ENCODE measurements at regions not wholly inside any gene's neighbourhood (a gene's known extent, or its start where the extent isn't known, plus 50 kb on each side); places are given as distances from the start of the nearest gene placed in this dataset.
"Not testable (repeated sequence)": the region's sequence is repeated elsewhere in the genome, so short reads cannot be mapped to it uniquely, and the experiment has no call there.

DNA sequence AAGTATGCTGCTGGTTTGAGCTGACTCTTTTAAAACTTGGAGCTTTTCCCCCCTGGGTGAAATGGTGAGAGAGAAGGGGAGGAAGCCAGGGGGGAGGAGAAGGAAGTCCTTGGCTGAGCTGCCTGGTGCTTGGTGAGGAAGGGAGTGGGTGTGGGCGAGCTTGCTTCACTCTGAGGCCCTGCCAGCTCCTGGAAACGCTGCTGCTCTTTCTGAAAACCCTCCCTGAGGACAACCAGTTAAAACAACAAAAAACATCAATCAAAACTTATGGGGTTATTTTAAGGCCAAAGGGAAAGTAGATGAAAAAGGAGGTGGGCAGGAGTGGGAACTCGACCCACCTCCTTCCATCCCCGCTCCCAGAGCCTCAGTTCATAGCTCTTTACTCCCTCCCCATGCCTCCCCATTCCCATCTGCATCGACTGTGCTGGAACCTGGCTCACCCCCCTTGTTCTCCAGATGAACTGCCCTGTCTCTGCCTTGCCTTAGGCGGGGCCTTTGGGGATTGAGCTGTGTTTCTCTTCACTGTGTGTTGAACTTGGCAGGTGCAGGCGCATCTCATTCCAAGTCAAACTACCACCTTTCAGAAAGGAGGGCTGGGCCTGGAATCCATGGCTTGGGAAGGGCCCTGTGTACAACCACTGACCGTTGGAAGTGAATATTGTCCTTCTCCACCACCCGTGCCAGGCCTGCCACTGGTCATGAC is 166.1 kb downstream of the ZNF621 start:
- ChIA-PET CTCF (interaction anchor here (0.8 to 1.4 kb wide), 2 partner anchors 106 to 111 kb away, joined by 3 read pairs; no protein-coding TSS in a partner anchor), POLR2A (no interaction called here)
- peaks cover 20% of the 10 kb centered on the region for H3K27me3 Mint-ChIP-seq
- DNase-seq, result no peak
- no peaks in the 10 kb centered on the region for H3K9me3 Mint-ChIP-seq
- H3K36me3 Mint-ChIP-seq (ENCODE audit: low read depth), result no peaks in the 10 kb centered on the region
- H3K4me1 Mint-ChIP-seq, result peaks cover 2% of the 10 kb centered on the region
- no peak overlapping the region for H3K4me3 Mint-ChIP-seq
- H3K27ac Mint-ChIP-seq, result no peak overlapping the region

DNA sequence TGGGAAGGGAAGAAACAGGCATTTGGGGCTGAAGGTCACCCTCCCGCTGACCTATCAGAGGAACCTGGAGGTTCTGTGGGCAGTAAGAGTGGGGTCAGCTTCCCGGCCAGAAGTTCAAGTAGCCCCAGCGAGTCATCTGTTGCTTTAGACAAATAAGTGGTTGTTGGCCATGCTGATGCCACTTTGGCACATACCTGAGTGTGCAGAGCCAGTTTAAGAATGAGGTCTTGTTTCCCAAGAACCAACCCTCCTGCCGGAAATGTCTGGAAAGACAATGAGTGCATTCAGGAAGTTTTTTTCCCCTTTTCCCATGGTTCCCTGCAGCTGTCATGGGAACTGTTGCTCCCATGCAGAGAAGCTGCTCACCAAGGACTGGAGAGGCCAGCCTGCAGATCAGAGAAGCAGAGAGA is 166.7 kb downstream of the ZNF621 start:
- Mint-ChIP-seq H3K4me3 (no peak overlapping the region), H3K4me1 (peaks cover 2% of the 10 kb centered on the region), H3K27me3 (peaks cover 21% of the 10 kb centered on the region), H3K9me3 (no peaks in the 10 kb centered on the region), H3K36me3 (ENCODE audit: low read depth) (no peaks in the 10 kb centered on the region), H3K27ac (no peak overlapping the region)
- ChIA-PET POLR2A (no interaction called here), CTCF (interaction anchor here (1.4 kb wide), 1 partner anchor 107 kb away, joined by 3 read pairs; no protein-coding TSS in a partner anchor)
- no peak for DNase-seq

DNA sequence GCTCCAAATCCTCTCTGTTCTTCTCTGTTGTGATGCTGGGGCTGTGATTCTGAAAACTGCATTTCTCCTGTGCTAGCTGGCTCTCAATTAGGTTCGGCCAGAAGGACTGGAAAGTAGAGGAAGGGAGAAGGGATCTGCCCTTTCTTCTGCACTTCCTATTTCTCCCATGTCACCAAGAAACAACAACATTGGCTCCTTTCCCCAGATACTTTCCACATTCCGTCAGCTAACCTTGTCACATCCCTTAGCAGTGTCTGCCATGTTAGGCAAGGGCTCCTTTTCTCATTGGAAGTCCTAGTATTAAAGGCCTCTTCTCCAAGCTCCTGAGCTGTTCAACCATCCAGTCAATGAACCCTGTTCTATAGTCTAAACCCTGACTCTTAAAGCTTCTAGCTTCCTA is 171.1 kb downstream of the ZNF621 start:
- Mint-ChIP-seq H3K4me3 (no peak overlapping the region), H3K27me3 (peaks cover 18% of the 10 kb centered on the region), H3K27ac (no peak overlapping the region), H3K9me3 (no peaks in the 10 kb centered on the region), H3K36me3 (ENCODE audit: low read depth) (no peaks in the 10 kb centered on the region), H3K4me1 (peaks cover 2% of the 10 kb centered on the region)
- DNase-seq, result no peak
- ChIA-PET CTCF (no interaction called here), POLR2A (no interaction called here)

DNA sequence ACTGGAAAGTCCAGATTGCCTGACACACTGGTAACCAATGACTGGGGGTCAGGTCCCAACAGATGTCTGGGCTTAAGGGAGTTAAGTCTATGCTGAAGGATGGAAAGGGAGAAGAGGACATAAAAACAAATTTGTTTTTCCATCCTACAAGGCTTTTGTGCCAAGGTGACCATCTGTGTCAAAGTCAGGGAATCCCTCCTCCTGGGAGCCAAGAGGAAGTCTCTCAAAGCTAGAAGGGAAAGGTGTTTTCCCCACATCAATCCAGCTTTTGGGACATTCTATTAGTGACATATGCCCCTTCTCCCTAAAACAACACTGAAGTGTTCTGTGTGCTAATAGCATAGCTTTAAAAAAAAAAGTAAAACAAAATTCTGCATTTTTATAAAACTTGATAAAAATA is 173.9 kb downstream of the ZNF621 start:
- DNase-seq; CTCF ChIA-PET; H3K9me3 Mint-ChIP-seq; H3K27me3 Mint-ChIP-seq; H3K4me3 Mint-ChIP-seq; POLR2A ChIA-PET; H3K4me1 Mint-ChIP-seq; H3K27ac Mint-ChIP-seq; H3K36me3 Mint-ChIP-seq (ENCODE audit: low read depth): not testable (repeated sequence)

DNA sequence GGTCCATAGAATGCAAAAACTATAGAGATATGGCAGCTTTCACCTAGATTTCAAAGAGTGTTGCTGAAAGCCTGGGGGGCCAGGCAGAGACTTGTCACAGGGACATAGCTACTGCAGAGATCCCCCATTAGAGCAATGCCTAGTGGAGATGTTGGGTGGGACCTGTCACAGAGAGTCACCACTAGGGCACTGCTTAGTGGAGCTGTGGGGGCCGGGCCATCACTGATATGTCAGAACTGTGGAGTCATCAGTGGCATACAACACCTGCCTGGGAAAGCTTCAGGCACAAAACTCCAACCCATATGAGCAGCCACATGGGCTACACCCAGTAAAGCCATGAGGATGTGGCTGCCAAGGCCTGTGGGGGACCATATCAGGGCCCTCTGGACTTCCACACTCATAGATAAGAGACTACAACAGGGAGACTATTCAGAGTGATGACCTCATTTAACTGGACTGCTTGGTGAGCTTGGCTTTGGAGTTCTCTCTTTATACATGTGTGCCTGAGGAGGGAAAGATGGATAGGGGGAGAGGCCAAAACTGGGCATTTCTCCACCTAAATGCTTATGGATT is 176.3 kb downstream of the ZNF621 start:
- ChIA-PET POLR2A (no interaction called here), CTCF (no interaction called here)
- Mint-ChIP-seq H3K27ac (no peak overlapping the region), H3K9me3 (no peaks in the 10 kb centered on the region), H3K27me3 (peaks cover 11% of the 10 kb centered on the region), H3K36me3 (ENCODE audit: low read depth) (no peaks in the 10 kb centered on the region), H3K4me1 (no peaks in the 10 kb centered on the region), H3K4me3 (no peak overlapping the region)
- no peak for DNase-seq

DNA sequence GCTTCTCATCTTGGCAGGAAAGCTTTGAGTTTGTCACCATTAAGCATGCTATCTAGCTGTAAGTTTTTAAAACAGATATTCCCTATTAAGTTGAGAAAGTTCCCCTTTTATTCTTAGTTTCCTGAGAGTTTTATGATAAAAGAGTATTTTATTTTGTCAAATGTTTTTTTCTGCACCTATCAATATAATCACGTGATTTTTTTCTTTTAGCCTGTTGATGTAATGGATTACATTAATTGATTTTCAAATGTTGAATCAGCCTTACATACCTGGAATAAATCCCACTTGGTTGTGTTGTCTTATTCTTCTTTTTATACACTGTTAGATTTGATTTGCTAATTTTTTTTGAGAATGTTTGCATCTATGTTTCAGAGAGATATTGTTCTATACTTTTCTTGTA is 179.5 kb downstream of the ZNF621 start:
- CTCF ChIA-PET, result interaction anchor here (0.8 kb wide), 1 partner anchor 20 kb away, joined by 3 read pairs; no protein-coding TSS in a partner anchor
- Mint-ChIP-seq H3K36me3 (ENCODE audit: low read depth) (no peaks in the 10 kb centered on the region), H3K27me3 (peaks cover 13% of the 10 kb centered on the region), H3K4me1 (no peaks in the 10 kb centered on the region), H3K9me3 (no peaks in the 10 kb centered on the region), H3K4me3 (no peak overlapping the region), H3K27ac (no peak overlapping the region)
- POLR2A ChIA-PET, result no interaction called here
- DNase-seq, result no peak

DNA sequence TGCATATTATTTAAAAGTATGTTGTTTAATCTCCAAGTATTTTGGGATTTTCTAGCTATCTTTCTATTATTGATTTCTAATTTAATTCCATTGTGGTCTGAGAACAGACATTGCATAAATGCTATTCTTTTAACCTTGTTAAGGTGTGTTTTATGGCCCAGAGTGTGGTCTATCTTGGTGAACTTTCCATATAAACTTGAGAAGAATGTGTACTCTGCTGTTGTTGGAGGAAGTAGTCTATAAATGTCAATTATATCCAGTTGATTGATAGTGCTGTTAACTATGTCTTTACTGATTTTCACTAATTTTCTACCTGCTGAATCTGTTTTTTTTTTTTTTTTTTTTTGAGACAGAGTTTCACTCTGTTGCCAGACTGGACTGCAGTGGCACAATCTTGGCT is 180.9 kb downstream of the ZNF621 start:
- DNase-seq, result no peak
- no peaks in the 10 kb centered on the region for H3K9me3 Mint-ChIP-seq
- H3K27ac Mint-ChIP-seq, result no peak overlapping the region
- H3K4me1 Mint-ChIP-seq, result no peaks in the 10 kb centered on the region
- no peaks in the 10 kb centered on the region for H3K36me3 Mint-ChIP-seq (ENCODE audit: low read depth)
- H3K27me3 Mint-ChIP-seq, result peaks cover 13% of the 10 kb centered on the region
- ChIA-PET POLR2A (no interaction called here), CTCF (interaction anchor here (0.8 kb wide), 1 partner anchor 125 kb away, joined by 5 read pairs; no protein-coding TSS in a partner anchor)
- no peak overlapping the region for H3K4me3 Mint-ChIP-seq

DNA sequence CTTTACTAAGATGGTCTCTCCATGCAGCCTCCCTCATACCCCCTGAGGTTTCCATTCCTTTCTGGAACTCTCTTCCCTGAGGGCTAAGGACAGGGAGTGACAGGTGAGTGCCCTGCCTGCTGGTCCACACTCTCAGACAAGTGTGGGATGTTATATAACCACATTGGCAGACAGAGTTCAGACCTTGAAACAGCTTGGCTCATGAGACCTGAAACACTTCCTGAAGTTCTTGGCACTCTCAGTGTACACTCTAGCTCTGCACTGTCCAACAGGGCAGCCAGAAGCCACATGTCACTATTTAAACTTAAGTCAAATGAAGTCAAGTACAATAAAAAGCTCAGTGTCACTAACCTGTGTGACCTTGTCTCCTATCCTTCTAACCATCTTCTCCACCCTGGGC is 188.5 kb downstream of the ZNF621 start:
- H3K4me3 Mint-ChIP-seq, result no peak overlapping the region
- CTCF ChIA-PET, result no interaction called here
- no peak for DNase-seq

DNA sequence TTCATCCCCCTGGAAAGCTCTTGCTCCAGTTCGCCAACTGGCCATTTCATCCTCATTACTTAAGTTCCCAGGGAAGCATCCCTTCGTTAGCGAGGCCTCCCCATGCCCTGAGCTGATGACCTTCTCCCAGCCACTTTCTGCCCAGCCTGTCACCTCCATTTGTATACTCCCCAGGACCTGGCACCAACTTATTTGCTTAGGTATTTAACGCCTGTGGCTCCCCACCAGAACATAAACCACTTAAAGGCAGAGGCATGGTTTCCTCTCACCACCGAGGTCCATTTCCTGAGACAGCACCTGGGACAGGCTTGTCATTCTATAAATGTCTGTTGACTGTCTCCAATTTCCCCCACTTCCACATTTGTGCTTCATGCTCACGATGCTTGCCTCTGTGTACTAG is 189.0 kb downstream of the ZNF621 start:
- ChIA-PET POLR2A (no interaction called here), CTCF (no interaction called here)
- H3K36me3 Mint-ChIP-seq (ENCODE audit: low read depth), result no peaks in the 10 kb centered on the region
- no peak for DNase-seq
- H3K27me3 Mint-ChIP-seq, result peaks cover 21% of the 10 kb centered on the region
- H3K4me1 Mint-ChIP-seq, result peaks cover 2% of the 10 kb centered on the region
- no peaks in the 10 kb centered on the region for H3K9me3 Mint-ChIP-seq
- H3K27ac Mint-ChIP-seq, result no peak overlapping the region
- H3K4me3 Mint-ChIP-seq, result no peak overlapping the region

More for the DNA sequence above, 188.5 kb downstream of the ZNF621 start:
- no peaks in the 10 kb centered on the region for H3K36me3 Mint-ChIP-seq (ENCODE audit: low read depth)
- H3K4me1 Mint-ChIP-seq, result peaks cover 2% of the 10 kb centered on the region
- no peak overlapping the region for H3K27ac Mint-ChIP-seq
- H3K9me3 Mint-ChIP-seq, result no peaks in the 10 kb centered on the region
- H3K27me3 Mint-ChIP-seq, result peaks cover 24% of the 10 kb centered on the region
- POLR2A ChIA-PET, result no interaction called here

DNA sequence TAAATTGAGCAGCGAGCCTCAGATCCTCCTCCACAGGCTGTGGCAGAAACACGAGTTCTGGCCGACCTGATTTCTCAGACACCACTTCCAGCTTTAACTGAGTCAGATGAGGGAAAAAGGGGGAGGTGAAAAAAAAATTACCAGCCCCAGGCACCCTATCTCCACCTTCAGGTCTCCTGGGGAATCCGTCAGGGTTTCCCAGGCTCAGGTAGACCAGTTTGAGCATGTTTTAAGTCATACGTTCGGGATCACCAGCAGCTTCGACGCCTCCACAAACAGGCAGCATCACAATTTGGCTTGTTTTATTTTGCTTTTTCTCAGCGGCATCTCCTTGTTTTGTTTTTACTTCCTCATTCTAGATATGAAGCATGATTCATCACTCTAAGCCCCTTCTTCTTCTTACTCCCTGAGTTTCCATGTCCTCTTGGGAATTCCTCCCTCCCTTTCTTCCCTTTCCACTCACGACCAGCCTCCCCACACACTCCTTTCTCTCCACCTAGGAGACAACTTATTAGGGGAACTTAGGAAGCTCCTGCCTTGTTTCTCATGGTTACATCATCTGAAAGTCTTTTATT is 190.1 kb downstream of the ZNF621 start:
- Mint-ChIP-seq H3K36me3 (ENCODE audit: low read depth) (no peaks in the 10 kb centered on the region), H3K27me3 (peaks cover 20% of the 10 kb centered on the region), H3K4me3 (no peak overlapping the region), H3K27ac (no peak overlapping the region), H3K4me1 (peaks cover 2% of the 10 kb centered on the region), H3K9me3 (no peaks in the 10 kb centered on the region)
- CTCF ChIA-PET, result no interaction called here
- no peak for DNase-seq
- POLR2A ChIA-PET, result no interaction called here

DNA sequence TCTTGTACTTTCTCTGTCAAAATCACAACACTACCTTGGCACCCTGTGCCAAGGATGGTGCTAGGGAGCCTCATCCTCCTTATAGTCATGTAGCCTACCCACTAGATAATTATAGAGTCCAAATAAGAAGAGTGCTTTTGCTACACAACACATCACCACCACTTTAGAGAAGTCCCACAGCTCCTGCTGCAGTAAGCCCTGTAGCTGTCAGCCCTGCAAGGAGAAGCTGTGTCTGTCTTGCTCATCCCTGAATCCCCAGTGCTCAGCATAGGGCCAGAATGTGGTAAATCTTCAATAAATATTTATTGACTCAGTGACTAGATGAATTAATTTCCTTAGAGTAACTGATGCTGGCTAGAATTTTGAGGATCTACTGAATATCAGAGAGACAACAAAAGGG is 190.8 kb downstream of the ZNF621 start:
- Mint-ChIP-seq H3K27me3 (peaks cover 20% of the 10 kb centered on the region), H3K4me1 (peaks cover 2% of the 10 kb centered on the region), H3K4me3 (no peak overlapping the region), H3K36me3 (ENCODE audit: low read depth) (no peaks in the 10 kb centered on the region), H3K9me3 (no peaks in the 10 kb centered on the region), H3K27ac (no peak overlapping the region)
- no peak for DNase-seq
- ChIA-PET POLR2A (no interaction called here), CTCF (no interaction called here)

DNA sequence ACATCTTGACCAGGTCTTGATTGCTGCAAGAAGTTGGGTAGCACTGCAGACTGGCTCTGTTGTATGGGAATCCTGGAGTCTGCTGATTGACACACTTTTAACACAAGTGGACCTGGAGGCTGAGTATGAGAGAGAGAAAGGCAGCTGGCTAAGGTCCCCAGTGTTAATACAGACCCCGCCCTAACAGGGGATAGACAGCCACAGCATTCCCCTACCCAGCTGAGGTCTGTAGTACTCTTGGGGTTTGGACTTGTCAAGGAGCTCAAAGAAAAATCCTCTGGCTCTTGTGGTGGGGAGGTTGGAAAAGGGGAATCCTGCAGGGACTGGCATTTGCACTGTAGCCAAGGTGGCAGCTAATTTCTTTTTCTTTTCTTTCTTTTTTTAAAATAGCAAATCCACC is 192.7 kb downstream of the ZNF621 start:
- no peak overlapping the region for H3K4me3 Mint-ChIP-seq
- H3K9me3 Mint-ChIP-seq, result no peaks in the 10 kb centered on the region
- ChIA-PET CTCF (no interaction called here), POLR2A (no interaction called here)
- H3K36me3 Mint-ChIP-seq (ENCODE audit: low read depth), result no peaks in the 10 kb centered on the region
- peaks cover 20% of the 10 kb centered on the region for H3K27me3 Mint-ChIP-seq
- H3K27ac Mint-ChIP-seq, result no peak overlapping the region
- H3K4me1 Mint-ChIP-seq, result peaks cover 2% of the 10 kb centered on the region
- DNase-seq, result no peak

DNA sequence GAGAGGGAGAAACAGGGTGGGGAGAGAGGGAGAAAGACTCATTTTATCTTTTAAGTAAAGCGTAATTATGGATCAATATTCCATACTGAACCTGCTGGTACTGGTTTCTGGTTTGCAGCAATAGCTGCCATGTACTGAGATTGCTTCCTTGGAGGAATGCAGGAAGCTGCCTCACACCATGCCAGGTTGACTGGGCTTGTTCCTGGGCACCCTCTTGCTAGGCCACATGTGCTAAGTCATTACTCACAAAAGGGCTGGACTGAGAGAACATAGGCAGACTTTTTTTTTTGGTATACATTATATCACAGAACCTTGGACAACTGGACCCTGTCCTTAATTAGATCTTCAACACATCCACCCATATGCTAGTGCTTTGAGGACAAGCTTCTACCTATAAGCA is 193.4 kb downstream of the ZNF621 start:
- no peak for DNase-seq
- POLR2A ChIA-PET, result no interaction called here
- no peak overlapping the region for H3K4me3 Mint-ChIP-seq
- no peak overlapping the region for H3K27ac Mint-ChIP-seq
- H3K9me3 Mint-ChIP-seq, result no peaks in the 10 kb centered on the region
- CTCF ChIA-PET, result no interaction called here
- H3K27me3 Mint-ChIP-seq, result peaks cover 20% of the 10 kb centered on the region
- peaks cover 2% of the 10 kb centered on the region for H3K4me1 Mint-ChIP-seq
- H3K36me3 Mint-ChIP-seq (ENCODE audit: low read depth), result no peaks in the 10 kb centered on the region

DNA sequence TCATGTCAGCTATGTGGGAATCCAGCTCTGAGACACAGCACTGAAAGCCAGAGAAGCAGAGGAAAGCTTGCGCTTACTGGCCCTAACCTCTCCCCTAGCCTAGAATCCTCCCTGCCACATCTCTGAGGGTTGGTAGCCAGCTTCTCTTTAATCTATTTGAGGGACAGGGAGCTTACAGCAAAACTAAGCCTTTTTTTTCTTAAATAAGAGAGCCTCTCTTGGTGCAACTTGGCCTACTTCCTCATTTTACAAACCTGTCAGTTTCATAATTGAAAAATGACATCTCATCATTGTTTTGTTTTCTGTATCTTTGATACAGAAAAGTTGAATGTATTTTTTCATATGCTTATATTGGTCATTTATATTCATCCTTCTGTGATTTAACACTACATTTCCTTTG is 193.9 kb downstream of the ZNF621 start:
- no peaks in the 10 kb centered on the region for H3K36me3 Mint-ChIP-seq (ENCODE audit: low read depth)
- no peak overlapping the region for H3K4me3 Mint-ChIP-seq
- H3K27me3 Mint-ChIP-seq, result peaks cover 19% of the 10 kb centered on the region

More for the DNA sequence above, 193.9 kb downstream of the ZNF621 start:
- Mint-ChIP-seq H3K9me3 (no peaks in the 10 kb centered on the region), H3K4me1 (peaks cover 2% of the 10 kb centered on the region), H3K27ac (no peak overlapping the region)
- ChIA-PET POLR2A (no interaction called here), CTCF (no interaction called here)
- no peak for DNase-seq
